ENCODE measurements at regions not wholly inside any gene's neighbourhood (a gene's known extent, or its start where the extent isn't known, plus 50 kb on each side); places are given as distances from the start of the nearest gene placed in this dataset.

- Histone ChIP-seq H3K4me1 (ENCODE audit: control insufficient read depth, insufficient read depth, low read length) (no peaks in the 10 kb centered on the region), H3K79me2 (ENCODE audit: control insufficient read depth, insufficient read depth, low read length) (no peaks in the 10 kb centered on the region), H3K4me2 (ENCODE audit: control insufficient read depth, insufficient read depth) (no peak overlapping the region), H3K27ac (ENCODE audit: control insufficient read depth, insufficient read depth) (no peak overlapping the region), H3K4me3 (no peak overlapping the region), H3K9ac (ENCODE audit: control insufficient read depth, insufficient read depth, low read length) (no peak overlapping the region), H4K20me1 (ENCODE audit: control insufficient read depth, insufficient read depth) (no peaks in the 10 kb centered on the region), H3K27me3 (replicated peaks in 1 of 2; ENCODE audit: control insufficient read depth in 2 of 2, insufficient read depth in 2 of 2, low read length in 1 of 2) (no peaks in the 10 kb centered on the region), H3K36me3 (ENCODE audit: control insufficient read depth in 2 of 2, insufficient read depth in 2 of 2, low read length in 1 of 2) (no peaks in the 10 kb centered on the region), H2AFZ (ENCODE audit: control insufficient read depth, low read depth, low read length) (no peak overlapping the region), H3K9me3 (replicated peaks; ENCODE audit: control insufficient read depth, insufficient read depth, low read length) (peaks cover 7% of the 10 kb centered on the region; the same call in 2 of the 3 replicates)
- ATAC-seq, result no peak
- ChIA-PET SMC1A (ENCODE audit: uncharacterized antibody, unreplicated experiment) (interaction anchor here (1.1 kb wide), 1 partner anchor 12 kb away, joined by 3 read pairs; no protein-coding TSS in a partner anchor), RAD21 (ENCODE audit: unreplicated experiment) (no interaction called here), POLR2A (no interaction called here), CTCF (interaction anchor here (1.2 to 1.3 kb wide), 2 partner anchors 343 to 899 kb away, joined by 4 to 5 read pairs; no protein-coding TSS in a partner anchor)
- intact Hi-C loops (cut with micrococcal nuclease; ENCODE audit: unreplicated experiment) (no loop called here), in situ Hi-C loops (cut with MboI) (no loop called here)
- no TSS peak for BruUV-seq (replicated peaks)
- no peak for DNase-seq (ENCODE audit: low read depth, low spot score)
- FAIRE-seq, result no peak
- TF ChIP-seq E2F8 (IDR thresholded peaks at IDR 0.05; ENCODE audit: low read depth, partially characterized antibody), result no peak
- TF ChIP-seq IRF4 (IDR thresholded peaks at IDR 0.05; ENCODE audit: low read depth, low read length), result no peak
- no peak for TF ChIP-seq ZNF274 (IDR thresholded peaks at IDR 0.05; ENCODE audit: insufficient read depth, insufficient read length)
- no peak for TF ChIP-seq SMAD5 (IDR thresholded peaks at IDR 0.05; ENCODE audit: low read depth)
- TF ChIP-seq SUPT20H (IDR thresholded peaks at IDR 0.05; ENCODE audit: borderline replicate concordance, control insufficient read depth, low read depth, low read length), result no peak
- no peak for TF ChIP-seq HDAC2 (IDR thresholded peaks at IDR 0.05)
- no peak for TF ChIP-seq IRF3 (IDR thresholded peaks at IDR 0.05)
- TF ChIP-seq CEBPZ (IDR thresholded peaks at IDR 0.05; ENCODE audit: low read depth, low read length), result no peak
- no peak for TF ChIP-seq ZNF384 (IDR thresholded peaks at IDR 0.05; ENCODE audit: borderline replicate concordance, low read depth, low read length)
- 46% methylated on average over 6 of the region's 6 CpGs for WGBS (ENCODE audit: insufficient coverage, insufficient replicate concordance, low lambda C conversion rate, missing lambda C conversion rate)
Measured at GRCh38 chr7:115208710-115209560, 287.0 kb downstream of the MDFIC start.
